Mucosa of descending colon (tissue), 3 donors: ENCODE measurements at regions not wholly inside any gene's neighbourhood (a gene's known extent, or its start where the extent isn't known, plus 50 kb on each side); places are given as distances from the start of the nearest gene placed in this dataset.

Source experiments
- ATAC-seq: fragments of 200-7000 bp; cut with Tn5 transposase; one replicate; pipeline ENCODE4 v1.9.1; 2020; ENCODE audit warnings: mild to moderate bottlenecking, moderate library complexity
- DNase-seq, 3 donors: peaks; one replicate each; pipeline ENCODE4 v3.0.0-alpha.2; 2020
- H3K36me3 ChIP-seq: fragments of 200-600 bp; one replicate; pipeline ENCODE4 v1.8.0; 2021; ENCODE audit warnings: low read depth, mild to moderate bottlenecking
- H3K4me1 ChIP-seq: fragments of 200-600 bp; one replicate; pipeline ENCODE4 v1.8.0; 2021; ENCODE audit warnings: low read depth, mild to moderate bottlenecking
- H3K4me3 ChIP-seq: fragments of 200-600 bp; one replicate; pipeline ENCODE4 v1.8.0; 2021; ENCODE audit warnings: mild to moderate bottlenecking
- H3K9me3 ChIP-seq: fragments of 200-600 bp; one replicate; pipeline ENCODE4 v1.8.0; 2021; ENCODE audit warnings: mild to moderate bottlenecking
- intact Hi-C, 2 donors: fragments of 100-400 bp; cut with DNase I in 1 of 2; cut with micrococcal nuclease in 1 of 2; formaldehyde crosslinking; loops; one replicate each; pipeline versions ENCODE4 v1.11.0 to v1.11.1; 2022; cut with DNase I, micrococcal nuclease
- TF ChIP-seq, protein P1 (sequence below): fragments of 200-600 bp; IDR thresholded peaks from one replicate; pipeline ENCODE4 v1.8.0; 2022; ENCODE audit warnings: antibody characterized with exemption, mild to moderate bottlenecking
- donor health status: DM: no; HTN: no; CAD: no; lungs with moderate emphysema.
- donor health status: DM: no; HTN: no; CAD: no.
- donor health status: DM: no; HTN: yes; CAD: no.

DNA sequence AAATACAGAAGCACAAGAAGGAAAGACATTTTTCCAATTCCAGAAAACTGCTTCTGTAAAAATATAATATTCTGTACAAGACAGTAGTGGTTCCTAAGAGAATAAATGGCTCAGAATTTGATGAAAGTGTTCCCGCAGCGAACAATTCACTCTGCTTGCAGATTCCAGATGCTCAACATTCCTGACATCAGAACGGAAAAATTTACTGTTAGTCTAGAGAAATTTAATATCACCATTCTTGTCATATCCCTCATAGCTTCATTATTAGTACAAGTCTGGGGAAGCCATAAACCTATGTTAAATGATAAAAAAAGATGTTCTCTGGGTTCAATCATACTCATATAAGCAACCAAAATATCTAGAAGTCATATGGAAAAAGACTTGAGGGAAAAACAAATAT is 83.6 kb downstream of the MPP7 start:
- peaks cover 11% of the 10 kb centered on the region for H3K4me1 ChIP-seq
- no peaks in the 10 kb centered on the region for H3K9me3 ChIP-seq
- no peak overlapping the region for H3K4me3 ChIP-seq
- ATAC-seq (no peak), DNase-seq (no peak)
- H3K36me3 ChIP-seq: no peaks in the 10 kb centered on the region
- intact Hi-C loops: no loop called here
- TF ChIP-seq, protein P1, sequence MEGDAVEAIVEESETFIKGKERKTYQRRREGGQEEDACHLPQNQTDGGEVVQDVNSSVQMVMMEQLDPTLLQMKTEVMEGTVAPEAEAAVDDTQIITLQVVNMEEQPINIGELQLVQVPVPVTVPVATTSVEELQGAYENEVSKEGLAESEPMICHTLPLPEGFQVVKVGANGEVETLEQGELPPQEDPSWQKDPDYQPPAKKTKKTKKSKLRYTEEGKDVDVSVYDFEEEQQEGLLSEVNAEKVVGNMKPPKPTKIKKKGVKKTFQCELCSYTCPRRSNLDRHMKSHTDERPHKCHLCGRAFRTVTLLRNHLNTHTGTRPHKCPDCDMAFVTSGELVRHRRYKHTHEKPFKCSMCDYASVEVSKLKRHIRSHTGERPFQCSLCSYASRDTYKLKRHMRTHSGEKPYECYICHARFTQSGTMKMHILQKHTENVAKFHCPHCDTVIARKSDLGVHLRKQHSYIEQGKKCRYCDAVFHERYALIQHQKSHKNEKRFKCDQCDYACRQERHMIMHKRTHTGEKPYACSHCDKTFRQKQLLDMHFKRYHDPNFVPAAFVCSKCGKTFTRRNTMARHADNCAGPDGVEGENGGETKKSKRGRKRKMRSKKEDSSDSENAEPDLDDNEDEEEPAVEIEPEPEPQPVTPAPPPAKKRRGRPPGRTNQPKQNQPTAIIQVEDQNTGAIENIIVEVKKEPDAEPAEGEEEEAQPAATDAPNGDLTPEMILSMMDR: no peak

DNA sequence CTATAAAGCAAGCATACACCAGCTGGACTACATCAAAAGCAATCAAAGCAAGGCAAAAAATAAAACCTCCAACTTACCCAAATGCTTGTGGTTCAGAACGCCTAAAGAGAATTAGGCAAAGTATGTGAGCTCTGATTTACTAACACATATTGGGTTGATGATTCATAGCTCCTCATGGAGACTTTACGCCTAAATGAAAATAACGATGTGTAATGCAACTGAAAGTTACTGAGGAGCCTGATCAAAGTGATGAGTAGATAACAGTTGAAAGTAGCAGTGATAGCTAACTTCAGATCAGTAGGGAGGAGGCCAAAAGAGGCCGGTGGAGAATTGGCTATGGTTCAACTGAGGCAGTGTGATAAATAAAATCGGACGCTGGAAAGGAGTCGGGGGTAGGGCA is 85.0 kb downstream of the MPP7 start:
- no peaks in the 10 kb centered on the region for H3K9me3 ChIP-seq
- H3K4me1 ChIP-seq: peaks cover 11% of the 10 kb centered on the region
- H3K36me3 ChIP-seq: no peaks in the 10 kb centered on the region
- no peak overlapping the region for H3K4me3 ChIP-seq
- intact Hi-C loops: no loop called here
- ATAC-seq (no peak), DNase-seq (no peak)
- TF ChIP-seq, protein P1: no peak

DNA sequence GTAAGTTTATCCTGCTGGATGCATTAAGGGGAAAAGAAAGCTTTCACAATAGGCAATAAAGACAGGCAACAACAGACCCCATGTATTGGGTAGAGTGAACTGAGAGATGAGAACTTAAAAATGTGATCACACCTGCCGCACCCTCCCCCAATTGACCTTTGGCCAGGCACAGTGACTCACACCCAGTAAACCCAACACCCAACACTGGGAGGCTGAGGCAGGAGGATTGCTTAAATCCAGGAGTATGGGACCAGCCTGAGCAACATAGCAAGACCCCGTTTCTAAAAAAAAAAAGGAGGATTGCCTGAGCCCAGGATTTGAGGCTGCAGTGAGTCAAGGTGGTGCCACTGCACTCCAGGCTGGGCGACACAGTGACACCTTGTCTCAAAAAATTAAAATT is 86.9 kb downstream of the MPP7 start:
- ATAC-seq: peak; percentile 94
- H3K4me3 ChIP-seq: no peak overlapping the region
- peak in 2 of 3 donors; percentile 73 to 75 for DNase-seq
- peaks cover 11% of the 10 kb centered on the region for H3K4me1 ChIP-seq
- no peaks in the 10 kb centered on the region for H3K9me3 ChIP-seq
- TF ChIP-seq, protein P1: no peak
- no peaks in the 10 kb centered on the region for H3K36me3 ChIP-seq
- intact Hi-C loops: no loop called here

DNA sequence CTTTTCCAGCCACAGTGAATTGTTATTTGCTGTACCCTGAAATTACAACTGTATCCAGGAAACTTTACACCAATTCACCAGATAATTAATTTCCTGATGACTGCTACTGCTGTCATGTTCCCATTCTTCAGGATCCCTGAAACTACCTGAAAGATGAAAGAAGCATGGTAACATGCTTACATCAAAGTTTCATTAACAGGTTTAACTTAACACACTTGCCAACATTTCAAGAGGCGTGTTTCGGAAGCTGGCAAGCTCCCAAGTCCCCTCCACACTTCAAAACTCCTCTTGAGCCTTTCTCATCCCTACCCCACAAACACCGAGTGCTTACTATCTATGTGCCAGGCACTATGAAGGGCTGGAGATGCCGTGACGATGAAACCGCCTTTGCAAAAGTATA is 88.6 kb downstream of the MPP7 start:
- intact Hi-C loops: no loop called here
- Histone ChIP-seq H3K36me3 (no peaks in the 10 kb centered on the region), H3K9me3 (no peaks in the 10 kb centered on the region), H3K4me3 (no peak overlapping the region), H3K4me1 (peaks cover 11% of the 10 kb centered on the region)
- DNase-seq (no peak), ATAC-seq (no peak)
- TF ChIP-seq, protein P1: no peak

DNA sequence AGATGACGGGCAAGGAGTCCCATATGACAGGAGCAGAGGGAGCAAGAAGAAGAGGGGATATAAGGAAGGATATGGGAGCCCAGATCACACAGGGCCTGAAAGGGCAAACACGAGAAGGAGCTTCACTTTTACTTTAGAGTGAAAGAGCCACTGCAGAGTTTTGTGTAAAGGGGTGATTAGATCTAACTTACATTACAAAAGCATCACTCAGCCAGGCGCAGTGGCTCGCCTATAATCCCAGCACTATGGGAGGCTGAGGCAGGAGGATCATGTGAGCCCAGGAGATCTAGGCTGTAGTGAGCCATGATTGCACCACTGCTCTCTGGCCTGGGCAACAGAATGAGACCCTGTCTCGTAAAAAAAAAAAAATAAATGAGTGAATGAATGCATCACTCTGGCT is 91.1 kb downstream of the MPP7 start:
- intact Hi-C loops: no loop called here
- Histone ChIP-seq H3K9me3 (no peaks in the 10 kb centered on the region), H3K4me3 (no peak overlapping the region), H3K36me3 (no peaks in the 10 kb centered on the region), H3K4me1 (peaks cover 11% of the 10 kb centered on the region)
- DNase-seq (no peak), ATAC-seq (no peak)
- TF ChIP-seq, protein P1: no peak

DNA sequence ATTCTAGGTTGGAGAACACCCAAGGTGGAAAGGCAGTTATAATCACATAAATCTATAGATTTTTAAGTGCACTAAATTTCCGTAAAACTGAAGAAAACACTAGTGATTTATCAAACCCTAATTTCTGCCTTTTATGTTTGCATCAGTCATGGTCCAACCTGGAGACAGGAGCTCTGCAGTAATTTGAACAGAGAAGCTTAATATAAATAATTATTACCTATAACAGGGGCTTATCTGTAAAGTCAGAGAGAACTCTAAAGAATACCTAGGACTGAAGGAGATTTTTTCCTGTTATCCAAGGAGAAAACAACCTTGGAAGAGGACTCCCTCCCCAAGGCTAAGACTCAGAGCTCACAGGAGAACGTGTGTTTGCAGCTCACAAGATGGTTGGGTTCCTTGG is 95.1 kb downstream of the MPP7 start:
- DNase-seq (no peak), ATAC-seq (no peak)
- intact Hi-C loops: no loop called here
- TF ChIP-seq, protein P1: no peak
- H3K9me3 ChIP-seq: no peaks in the 10 kb centered on the region
- no peaks in the 10 kb centered on the region for H3K4me1 ChIP-seq
- H3K4me3 ChIP-seq: no peak overlapping the region
- no peaks in the 10 kb centered on the region for H3K36me3 ChIP-seq
